ENCODE measurements at regions not wholly inside any gene's neighbourhood (a gene's known extent, or its start where the extent isn't known, plus 50 kb on each side); places are given as distances from the start of the nearest gene placed in this dataset.

DNA sequence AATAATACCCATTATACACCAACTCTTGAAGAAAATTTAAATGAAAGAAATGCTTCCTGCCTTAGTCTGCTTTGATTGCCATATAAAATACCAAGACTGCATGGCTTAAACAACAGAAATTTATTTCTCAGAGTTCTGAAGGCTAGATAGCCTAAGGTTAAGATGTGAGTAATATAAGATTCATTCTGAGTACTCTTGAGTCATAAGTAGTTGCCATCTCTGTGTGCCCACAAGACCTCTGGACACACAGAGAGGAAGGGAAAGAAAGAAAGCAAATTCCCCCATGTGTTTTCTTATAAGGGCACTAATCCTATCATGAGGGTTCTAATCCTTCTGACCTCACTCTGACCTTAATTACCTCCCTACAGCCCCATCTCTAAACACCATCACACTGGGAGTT, 201.2 kb downstream of the PTN start:
- no peak for DNase-seq (ENCODE audit: low spot score)
- TF ChIP-seq, protein P1, sequence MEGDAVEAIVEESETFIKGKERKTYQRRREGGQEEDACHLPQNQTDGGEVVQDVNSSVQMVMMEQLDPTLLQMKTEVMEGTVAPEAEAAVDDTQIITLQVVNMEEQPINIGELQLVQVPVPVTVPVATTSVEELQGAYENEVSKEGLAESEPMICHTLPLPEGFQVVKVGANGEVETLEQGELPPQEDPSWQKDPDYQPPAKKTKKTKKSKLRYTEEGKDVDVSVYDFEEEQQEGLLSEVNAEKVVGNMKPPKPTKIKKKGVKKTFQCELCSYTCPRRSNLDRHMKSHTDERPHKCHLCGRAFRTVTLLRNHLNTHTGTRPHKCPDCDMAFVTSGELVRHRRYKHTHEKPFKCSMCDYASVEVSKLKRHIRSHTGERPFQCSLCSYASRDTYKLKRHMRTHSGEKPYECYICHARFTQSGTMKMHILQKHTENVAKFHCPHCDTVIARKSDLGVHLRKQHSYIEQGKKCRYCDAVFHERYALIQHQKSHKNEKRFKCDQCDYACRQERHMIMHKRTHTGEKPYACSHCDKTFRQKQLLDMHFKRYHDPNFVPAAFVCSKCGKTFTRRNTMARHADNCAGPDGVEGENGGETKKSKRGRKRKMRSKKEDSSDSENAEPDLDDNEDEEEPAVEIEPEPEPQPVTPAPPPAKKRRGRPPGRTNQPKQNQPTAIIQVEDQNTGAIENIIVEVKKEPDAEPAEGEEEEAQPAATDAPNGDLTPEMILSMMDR (IDR thresholded peaks at IDR 0.05; ENCODE audit: extremely low read depth, missing control alignments): no peak

DNA sequence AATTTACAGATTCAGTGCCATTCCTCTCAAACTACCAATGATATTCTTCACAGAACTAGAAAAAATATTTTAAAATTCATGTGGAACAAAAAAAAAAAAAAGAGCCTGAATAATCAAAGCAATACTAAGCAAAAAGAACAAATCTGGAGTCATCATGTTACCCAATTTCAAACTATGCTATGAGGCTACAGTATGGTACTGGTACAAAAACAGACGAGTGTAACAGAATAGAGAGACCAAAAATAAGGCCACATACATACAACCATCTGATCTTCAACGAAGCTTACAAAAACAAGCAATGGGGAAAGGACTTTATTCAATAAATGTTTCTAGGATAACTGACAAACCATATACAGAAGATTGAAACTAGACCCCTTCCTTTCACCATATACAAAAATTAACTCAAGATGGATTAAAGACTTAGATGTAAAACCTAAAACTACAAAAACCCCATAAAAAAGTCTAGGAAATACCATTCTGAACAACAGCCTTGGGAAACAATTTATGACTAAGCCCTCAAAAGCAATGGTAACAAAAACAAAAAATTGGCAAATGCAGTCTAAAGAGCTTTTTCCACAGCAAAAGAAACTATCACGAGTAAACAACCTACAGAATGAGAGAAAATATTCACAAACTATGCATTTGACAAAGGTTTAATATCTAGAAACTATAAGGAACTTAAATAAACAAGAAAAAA, 207.7 kb downstream of the PTN start:
- TF ChIP-seq, protein P1 (IDR thresholded peaks at IDR 0.05; ENCODE audit: extremely low read depth, missing control alignments): no peak
- DNase-seq (ENCODE audit: low spot score): no peak

DNA sequence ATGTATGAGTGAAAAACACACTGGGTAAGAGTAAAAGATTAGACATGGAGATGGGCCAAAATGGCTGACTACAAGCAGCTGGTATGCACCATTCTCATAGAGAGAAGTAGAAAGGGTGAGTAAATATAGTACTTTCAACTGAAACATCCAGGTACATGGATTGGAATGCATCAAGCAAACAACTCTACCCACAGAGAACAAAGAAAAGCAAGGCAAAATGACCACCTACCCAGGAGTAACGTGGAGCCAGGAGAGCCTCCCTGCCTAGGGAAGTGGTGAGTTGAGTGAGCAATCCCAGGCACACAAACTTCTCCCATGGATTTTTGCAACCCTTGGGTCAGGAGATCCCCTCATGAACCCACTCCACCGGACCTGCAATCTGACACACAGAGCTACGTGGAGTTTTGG, 212.8 kb downstream of the PTN start:
- TF ChIP-seq, protein P1 (IDR thresholded peaks at IDR 0.05; ENCODE audit: extremely low read depth, missing control alignments): no peak
- no peak for DNase-seq (ENCODE audit: low spot score)

DNA sequence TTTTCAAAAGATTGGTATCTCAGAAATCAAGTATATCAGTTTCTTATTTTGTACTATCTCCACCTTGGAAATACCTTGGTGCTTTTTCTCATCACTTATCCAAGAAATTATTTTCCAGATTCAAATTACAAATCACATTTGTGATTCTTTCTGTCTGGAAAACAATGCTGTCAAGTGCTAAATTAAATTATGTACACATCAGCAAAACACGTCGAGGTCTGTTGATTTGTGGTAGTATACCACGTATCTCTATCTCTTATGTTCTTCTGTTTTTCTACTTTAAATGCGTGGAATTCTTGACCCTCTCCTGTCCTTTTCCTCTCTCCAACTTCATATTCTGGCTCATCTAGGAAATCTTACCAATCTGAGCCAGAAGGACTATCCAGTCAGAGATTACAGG, 214.5 kb downstream of the PTN start:
- DNase-seq (ENCODE audit: low spot score): no peak
- TF ChIP-seq, protein P1 (IDR thresholded peaks at IDR 0.05; ENCODE audit: extremely low read depth, missing control alignments): no peak

DNA sequence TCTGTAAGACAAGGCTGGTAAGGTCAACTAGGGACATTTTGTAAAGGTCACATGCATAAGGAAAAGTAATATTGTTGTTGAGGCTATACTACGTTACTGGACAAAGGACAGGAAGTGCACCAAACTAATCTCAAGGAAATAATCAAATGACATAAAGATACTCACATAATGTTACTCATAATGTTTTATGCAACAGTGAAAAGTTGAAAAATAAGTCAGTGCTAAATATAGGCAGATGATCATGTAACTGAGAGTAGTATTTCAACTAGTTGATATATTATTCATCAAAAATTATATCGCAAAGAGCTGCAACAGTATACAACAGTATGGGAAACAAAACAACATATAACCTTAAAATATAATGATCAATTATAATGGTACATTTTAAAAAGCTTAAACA, 215.7 kb downstream of the PTN start:
- no peak for DNase-seq (ENCODE audit: low spot score)
- TF ChIP-seq, protein P1 (IDR thresholded peaks at IDR 0.05; ENCODE audit: extremely low read depth, missing control alignments): no peak

DNA sequence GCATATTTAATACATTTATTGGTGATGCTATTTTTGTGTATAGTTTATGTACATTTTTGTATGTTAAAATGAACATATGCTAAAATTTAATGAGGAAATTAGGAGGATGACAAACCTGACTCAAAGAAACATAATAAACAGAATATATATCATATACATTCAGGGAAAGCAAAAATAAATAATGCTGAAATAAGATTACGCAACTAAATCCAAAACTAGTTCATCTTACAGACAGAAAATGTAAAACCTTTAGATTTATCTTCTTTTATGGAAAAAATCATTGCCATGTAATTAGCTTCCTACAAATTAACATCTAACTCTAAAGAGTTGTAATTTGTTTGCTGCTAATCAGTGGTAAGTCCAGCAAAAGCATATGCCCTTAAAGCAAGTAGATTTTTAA, 216.5 kb downstream of the PTN start:
- TF ChIP-seq, protein P1 (IDR thresholded peaks at IDR 0.05; ENCODE audit: extremely low read depth, missing control alignments): no peak
- DNase-seq (ENCODE audit: low spot score): no peak

DNA sequence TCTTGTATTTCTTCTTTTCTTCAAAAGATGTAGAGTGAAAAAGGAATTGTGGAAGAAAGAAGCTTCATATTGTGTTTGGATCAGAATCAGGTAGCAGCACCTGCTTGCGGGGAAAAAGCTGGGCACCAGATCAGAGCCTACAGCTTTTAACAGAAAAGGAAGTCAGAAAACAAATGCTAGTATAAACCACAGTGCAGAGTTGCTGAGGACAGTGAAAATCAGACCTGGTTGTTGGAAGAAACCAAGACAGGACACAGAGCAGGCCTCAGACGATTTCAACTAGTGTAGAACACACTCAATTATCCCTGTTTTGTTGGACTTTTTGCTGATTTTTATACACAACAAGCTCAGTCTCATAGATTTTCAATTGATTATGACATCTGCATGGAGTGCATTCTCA, 221.4 kb downstream of the PTN start:
- TF ChIP-seq, protein P1 (IDR thresholded peaks at IDR 0.05; ENCODE audit: extremely low read depth, missing control alignments): no peak

More for the DNA sequence above, 221.4 kb downstream of the PTN start:
- no peak for DNase-seq (ENCODE audit: low spot score)
